ENCODE measurements at regions not wholly inside any gene's neighbourhood (a gene's known extent, or its start where the extent isn't known, plus 50 kb on each side); places are given as distances from the start of the nearest gene placed in this dataset.
"Not testable (repeated sequence)": the region's sequence is repeated elsewhere in the genome, so short reads cannot be mapped to it uniquely, and the experiment has no call there.

DNA sequence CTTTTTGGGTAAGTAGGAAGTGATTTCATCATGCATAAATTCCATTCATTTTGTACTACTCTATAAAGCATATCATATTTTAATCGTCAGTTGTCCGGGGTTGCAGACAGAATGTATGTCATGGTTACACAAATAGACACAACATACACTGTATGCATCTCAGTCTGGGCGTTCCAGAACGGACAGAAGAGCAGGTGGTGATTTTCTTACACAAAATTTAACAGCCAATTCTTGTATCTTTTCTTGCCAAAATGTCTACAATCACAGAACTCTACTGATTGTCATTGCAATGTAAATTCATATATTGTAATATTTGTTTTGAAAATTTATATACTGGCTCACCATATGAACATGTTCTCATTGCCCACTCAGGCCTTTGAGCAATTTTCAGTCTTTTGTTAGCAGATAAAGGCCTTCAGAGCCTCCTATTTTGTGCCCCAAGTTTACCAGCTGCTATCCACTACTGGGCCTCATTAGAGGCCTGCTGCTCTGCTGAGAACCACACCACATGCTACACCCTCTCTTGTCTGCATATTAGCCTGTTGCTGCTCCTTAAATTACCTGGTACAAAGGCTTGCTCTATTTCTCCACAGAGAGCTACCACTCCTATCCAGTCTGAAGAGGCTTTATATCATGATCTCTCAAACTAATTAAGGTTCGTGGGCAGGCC, 61.5 kb downstream of the PRDM13 start:
- no peaks in the 10 kb centered on the region for H3K4me1 ChIP-seq (ENCODE audit: low read depth)
- no peaks in the 10 kb centered on the region for H3K36me3 ChIP-seq (ENCODE audit: low read depth)
- TF ChIP-seq, protein P1, sequence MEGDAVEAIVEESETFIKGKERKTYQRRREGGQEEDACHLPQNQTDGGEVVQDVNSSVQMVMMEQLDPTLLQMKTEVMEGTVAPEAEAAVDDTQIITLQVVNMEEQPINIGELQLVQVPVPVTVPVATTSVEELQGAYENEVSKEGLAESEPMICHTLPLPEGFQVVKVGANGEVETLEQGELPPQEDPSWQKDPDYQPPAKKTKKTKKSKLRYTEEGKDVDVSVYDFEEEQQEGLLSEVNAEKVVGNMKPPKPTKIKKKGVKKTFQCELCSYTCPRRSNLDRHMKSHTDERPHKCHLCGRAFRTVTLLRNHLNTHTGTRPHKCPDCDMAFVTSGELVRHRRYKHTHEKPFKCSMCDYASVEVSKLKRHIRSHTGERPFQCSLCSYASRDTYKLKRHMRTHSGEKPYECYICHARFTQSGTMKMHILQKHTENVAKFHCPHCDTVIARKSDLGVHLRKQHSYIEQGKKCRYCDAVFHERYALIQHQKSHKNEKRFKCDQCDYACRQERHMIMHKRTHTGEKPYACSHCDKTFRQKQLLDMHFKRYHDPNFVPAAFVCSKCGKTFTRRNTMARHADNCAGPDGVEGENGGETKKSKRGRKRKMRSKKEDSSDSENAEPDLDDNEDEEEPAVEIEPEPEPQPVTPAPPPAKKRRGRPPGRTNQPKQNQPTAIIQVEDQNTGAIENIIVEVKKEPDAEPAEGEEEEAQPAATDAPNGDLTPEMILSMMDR (IDR thresholded peaks at IDR 0.05), result no peak
- H3K4me3 ChIP-seq, result no peak overlapping the region
- no peak for ATAC-seq
- no peaks in the 10 kb centered on the region for H3K9me3 ChIP-seq
- no peak for DNase-seq
- intact Hi-C loops (cut with DNase I, micrococcal nuclease), result no loop called here

DNA sequence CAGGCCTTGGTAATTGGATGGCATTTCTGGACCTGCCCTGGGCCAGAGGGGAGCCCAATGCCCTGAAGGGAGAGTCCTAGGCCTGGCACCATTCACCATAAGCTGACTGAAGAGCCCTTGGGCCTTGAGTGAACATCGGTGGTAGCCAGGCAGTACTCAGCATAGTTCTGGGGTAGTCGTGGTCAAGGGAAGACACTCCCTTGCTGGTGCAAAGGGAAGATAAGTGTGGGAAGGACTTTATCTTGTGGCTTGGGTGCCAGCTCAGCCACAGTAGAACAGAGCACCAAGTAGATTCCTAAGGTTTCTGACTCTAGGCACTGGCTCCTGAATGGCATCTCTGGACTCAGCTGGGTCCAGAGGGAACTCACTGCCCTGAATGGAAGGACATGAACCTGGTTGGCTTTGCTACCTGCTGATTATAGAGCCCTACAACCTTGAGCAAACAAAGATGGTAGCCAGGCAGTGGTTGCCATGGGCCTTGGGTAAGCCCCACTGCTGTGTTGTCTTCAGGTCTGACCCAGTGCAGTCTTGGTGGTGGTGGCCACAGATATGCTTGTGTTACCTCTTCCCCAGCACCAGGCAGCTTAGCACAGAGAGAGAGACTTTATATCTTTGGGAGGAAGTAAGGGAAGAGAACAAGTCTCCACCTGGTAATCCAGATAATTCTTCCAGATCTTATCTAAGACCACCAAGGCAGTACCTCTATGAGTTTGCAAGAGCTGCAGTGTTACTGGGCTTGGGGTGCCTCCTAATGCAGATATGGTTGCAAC, 83.5 kb downstream of the PRDM13 start:
- no peaks in the 10 kb centered on the region for H3K36me3 ChIP-seq (ENCODE audit: low read depth)
- no peak for ATAC-seq
- H3K4me3 ChIP-seq, result no peak overlapping the region
- intact Hi-C loops (cut with DNase I, micrococcal nuclease), result no loop called here
- DNase-seq, result no peak
- no peaks in the 10 kb centered on the region for H3K9me3 ChIP-seq
- no peaks in the 10 kb centered on the region for H3K4me1 ChIP-seq (ENCODE audit: low read depth)
- TF ChIP-seq, protein P1 (IDR thresholded peaks at IDR 0.05), result no peak

DNA sequence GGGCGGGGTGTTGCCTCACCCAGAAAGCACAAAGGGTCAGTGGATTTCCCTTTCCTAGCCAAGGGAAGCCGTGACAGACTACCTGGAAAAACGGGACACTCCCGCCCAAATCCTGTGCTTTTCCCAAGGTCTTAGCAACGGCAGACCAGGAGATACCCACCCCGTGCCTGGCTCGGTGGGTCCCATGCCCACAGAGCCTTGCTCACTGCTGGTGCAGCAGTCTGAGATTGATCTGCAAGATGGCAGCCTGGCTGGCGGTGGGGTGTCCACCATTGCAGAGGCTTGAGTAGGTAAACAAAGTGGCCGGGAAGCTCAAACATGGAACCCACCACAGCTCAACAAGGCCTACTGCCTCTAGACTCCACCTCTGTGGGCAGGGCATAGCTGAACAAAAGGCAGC, 95.7 kb downstream of the PRDM13 start:
- ATAC-seq; H3K36me3 ChIP-seq (ENCODE audit: low read depth); DNase-seq; H3K4me3 ChIP-seq; intact Hi-C loops (cut with DNase I, micrococcal nuclease); H3K9me3 ChIP-seq; H3K4me1 ChIP-seq (ENCODE audit: low read depth): not testable (repeated sequence)

DNA sequence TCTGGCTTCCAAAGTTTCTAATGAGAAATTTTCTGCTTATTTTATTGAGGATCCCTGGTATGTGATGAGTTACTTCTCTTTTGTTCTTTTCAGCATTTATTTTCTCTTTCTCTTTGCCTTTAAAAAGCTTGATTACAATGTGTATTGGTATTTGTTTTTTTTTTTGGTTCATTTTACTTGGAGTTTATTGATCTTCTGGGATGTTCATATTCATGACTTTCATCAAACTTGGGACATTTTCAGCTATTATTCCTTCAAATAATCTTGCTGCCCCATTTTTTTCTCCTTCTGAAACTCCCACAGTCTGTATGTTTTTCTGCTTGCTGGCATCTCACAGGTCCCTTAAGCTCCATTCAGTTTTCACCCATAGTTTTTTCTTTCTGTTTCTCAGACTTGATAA, 102.4 kb downstream of the PRDM13 start:
- TF ChIP-seq, protein P1 (IDR thresholded peaks at IDR 0.05), result no peak
- ATAC-seq (no peak), DNase-seq (no peak)
- no peaks in the 10 kb centered on the region for H3K4me1 ChIP-seq (ENCODE audit: low read depth)
- H3K4me3 ChIP-seq, result no peak overlapping the region
- no peaks in the 10 kb centered on the region for H3K9me3 ChIP-seq
- no peaks in the 10 kb centered on the region for H3K36me3 ChIP-seq (ENCODE audit: low read depth)
- intact Hi-C loops (cut with DNase I, micrococcal nuclease), result no loop called here

DNA sequence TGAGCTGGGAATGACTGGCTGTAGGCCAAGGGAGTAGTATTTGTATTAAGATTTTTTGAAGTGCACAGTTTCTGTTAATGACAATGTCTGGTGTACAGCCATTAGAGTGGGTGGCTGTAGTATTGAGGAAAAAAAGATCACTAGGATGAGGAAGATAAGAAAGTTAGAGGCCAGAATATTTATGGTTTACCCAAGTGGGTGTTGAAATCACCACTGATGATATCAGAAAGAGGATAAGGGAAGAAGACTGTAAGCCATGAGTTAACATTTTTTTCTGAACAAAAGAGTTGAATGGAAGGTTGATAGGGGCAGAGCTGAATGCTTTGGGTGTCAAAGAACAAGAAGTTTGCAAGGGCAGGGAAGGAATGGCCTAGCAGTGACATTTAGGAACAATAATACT, 104.7 kb downstream of the PRDM13 start:
- intact Hi-C loops (cut with DNase I, micrococcal nuclease), result no loop called here
- no peak for DNase-seq
- ATAC-seq, result no peak
- Histone ChIP-seq H3K4me3 (no peak overlapping the region), H3K9me3 (no peaks in the 10 kb centered on the region), H3K36me3 (ENCODE audit: low read depth) (no peaks in the 10 kb centered on the region), H3K4me1 (ENCODE audit: low read depth) (no peaks in the 10 kb centered on the region)
- TF ChIP-seq, protein P1 (IDR thresholded peaks at IDR 0.05), result no peak

DNA sequence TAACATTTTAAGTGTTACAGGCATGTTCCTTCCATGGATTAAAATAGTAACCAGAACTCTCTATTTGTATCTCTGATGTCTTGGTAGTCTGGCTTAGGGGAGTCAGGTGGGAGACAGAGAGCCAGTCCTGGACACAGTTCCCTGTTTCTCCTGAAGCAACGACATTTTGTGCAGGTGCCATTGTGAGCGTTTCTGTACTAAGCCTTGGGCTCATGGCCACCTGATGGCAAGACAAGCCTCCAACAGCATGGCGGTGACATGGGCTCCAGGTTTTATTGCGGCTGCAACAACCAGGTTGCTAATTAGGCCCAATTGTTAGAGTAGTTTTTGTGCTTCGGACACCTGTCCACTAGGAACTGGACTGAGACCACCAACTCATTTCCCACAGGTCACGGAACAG, 105.3 kb downstream of the PRDM13 start:
- no peaks in the 10 kb centered on the region for H3K36me3 ChIP-seq (ENCODE audit: low read depth)
- ATAC-seq (no peak), DNase-seq (no peak)
- intact Hi-C loops (cut with DNase I, micrococcal nuclease), result no loop called here
- H3K9me3 ChIP-seq, result no peaks in the 10 kb centered on the region
- no peaks in the 10 kb centered on the region for H3K4me1 ChIP-seq (ENCODE audit: low read depth)
- no peak overlapping the region for H3K4me3 ChIP-seq
- TF ChIP-seq, protein P1 (IDR thresholded peaks at IDR 0.05), result no peak
